ENCODE measurements at regions not wholly inside any gene's neighbourhood (a gene's known extent, or its start where the extent isn't known, plus 50 kb on each side); places are given as distances from the start of the nearest gene placed in this dataset.

- DNase-seq: no peak
Observed at GRCh38 chrX:14476205-14476604, 53.1 kb upstream of the GLRA2 start.

- DNase-seq: no peak
Observed at GRCh38 chrX:14449773-14450172, 79.6 kb upstream of the GLRA2 start.

GRCh38 chrX:14448406-14448805 lies 80.9 kb upstream of the GLRA2 start:
- DNase-seq: no peak

GRCh38 chrX:14440106-14440505 lies 89.2 kb upstream of the GLRA2 start:
- no peak for DNase-seq

- DNase-seq: no peak
Observed at GRCh38 chrX:14427614-14428013, 101.7 kb upstream of the GLRA2 start.

GRCh38 chrX:14420841-14421240 lies 108.5 kb upstream of the GLRA2 start:
- DNase-seq: no peak

GRCh38 chrX:14412686-14413085 lies 116.7 kb upstream of the GLRA2 start:
- DNase-seq: no peak

- DNase-seq: no peak
Observed at GRCh38 chrX:14411326-14411725, 118.0 kb upstream of the GLRA2 start.

GRCh38 chrX:14409341-14409740 lies 120.0 kb upstream of the GLRA2 start:
- no peak for DNase-seq

GRCh38 chrX:14406225-14406624 lies 123.1 kb upstream of the GLRA2 start:
- DNase-seq: no peak

- no peak for DNase-seq
Observed at GRCh38 chrX:14398725-14399124, 130.6 kb upstream of the GLRA2 start.

GRCh38 chrX:14389682-14390081 lies 139.7 kb upstream of the GLRA2 start:
- no peak for DNase-seq

- no peak for DNase-seq
Observed at GRCh38 chrX:14386981-14387380, 142.4 kb upstream of the GLRA2 start.

GRCh38 chrX:14380044-14380443 lies 149.3 kb upstream of the GLRA2 start:
- DNase-seq: no peak

- DNase-seq: no peak
Observed at GRCh38 chrX:14377427-14377826, 151.9 kb upstream of the GLRA2 start.

GRCh38 chrX:14363728-14364127 lies 165.6 kb upstream of the GLRA2 start:
- DNase-seq: no peak

- DNase-seq: no peak
Observed at GRCh38 chrX:14362721-14363120, 166.6 kb upstream of the GLRA2 start.

- no peak for DNase-seq
Observed at GRCh38 chrX:14361435-14361834, 167.9 kb upstream of the GLRA2 start.

- DNase-seq: no peak
Observed at GRCh38 chrX:14359727-14360126, 169.6 kb upstream of the GLRA2 start.

- DNase-seq: no peak
Observed at GRCh38 chrX:14359316-14359715, 170.0 kb upstream of the GLRA2 start.

- no peak for DNase-seq
Observed at GRCh38 chrX:14357314-14357713, 172.0 kb upstream of the GLRA2 start.

- DNase-seq: no peak
Observed at GRCh38 chrX:14356401-14356800, 172.9 kb upstream of the GLRA2 start.

- no peak for DNase-seq
Observed at GRCh38 chrX:14355556-14355955, 173.8 kb upstream of the GLRA2 start.

- no peak for DNase-seq
Observed at GRCh38 chrX:14354521-14354920, 174.8 kb upstream of the GLRA2 start.

- no peak for DNase-seq
Observed at GRCh38 chrX:14352511-14352910, 176.8 kb upstream of the GLRA2 start.

All from stimulated activated CD4-positive, alpha-beta T cell treated with anti-CD3 and anti-CD28 coated beads, Interleukin-15, amount 100 ng/mL, for 24 hours (primary cell).